Panc1 (cell line): ENCODE measurements at regions not wholly inside any gene's neighbourhood (a gene's known extent, or its start where the extent isn't known, plus 50 kb on each side); places are given as distances from the start of the nearest gene placed in this dataset.

ENCODE experiments used
- CTCF ChIP-seq: fragments of 450-650 bp; IDR thresholded peaks from 2 replicates; pipeline ENCODE4 v1.5.1; 2017; ENCODE audit warnings: mild to moderate bottlenecking
- SIN3A ChIP-seq: IDR thresholded peaks from 2 replicates; pipeline ENCODE4 v1.6.1; 2012; ENCODE audit warnings: low read depth, mild to moderate bottlenecking, low read length, moderate library complexity, borderline replicate concordance; ENCODE audit not compliant: insufficient read depth
- TCF7L2 ChIP-seq: IDR thresholded peaks from 2 replicates; pipeline ENCODE4 v1.6.1; 2011; ENCODE audit warnings: mild to moderate bottlenecking, low read depth, low read length, inconsistent platforms

- TF ChIP-seq CTCF = no peak
- TF ChIP-seq SIN3A = no peak
- TF ChIP-seq TCF7L2 = no peak
Measured at GRCh38 chr10:44513591-44513990, 128.7 kb upstream of the CXCL12 start.
